ENCODE measurements at regions not wholly inside any gene's neighbourhood (a gene's known extent, or its start where the extent isn't known, plus 50 kb on each side); places are given as distances from the start of the nearest gene placed in this dataset.
"Not testable (repeated sequence)": the region's sequence is repeated elsewhere in the genome, so short reads cannot be mapped to it uniquely, and the experiment has no call there.

DNA sequence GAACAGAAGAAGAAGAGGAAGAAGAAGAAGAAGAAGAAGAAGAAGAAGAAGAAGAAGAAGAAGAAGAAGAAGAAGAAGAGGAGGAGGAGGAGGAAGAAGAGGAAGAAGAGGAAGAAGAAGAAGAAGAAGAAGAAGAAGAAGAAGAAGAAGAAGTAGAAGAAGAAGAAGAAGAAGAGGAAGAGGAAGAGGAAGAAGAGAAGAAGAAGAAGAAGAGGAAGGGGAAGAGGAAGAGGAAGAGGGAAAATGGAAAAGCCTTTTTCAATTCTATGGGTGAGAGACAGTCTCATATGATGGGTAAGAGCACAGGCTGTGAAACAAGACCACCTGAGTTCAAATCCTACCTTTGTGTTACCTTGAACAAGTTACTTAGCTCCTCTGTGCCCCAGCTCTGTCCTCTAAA, 111.9 kb upstream of the GRAMD1B start:
- TF ChIP-seq, protein P1, sequence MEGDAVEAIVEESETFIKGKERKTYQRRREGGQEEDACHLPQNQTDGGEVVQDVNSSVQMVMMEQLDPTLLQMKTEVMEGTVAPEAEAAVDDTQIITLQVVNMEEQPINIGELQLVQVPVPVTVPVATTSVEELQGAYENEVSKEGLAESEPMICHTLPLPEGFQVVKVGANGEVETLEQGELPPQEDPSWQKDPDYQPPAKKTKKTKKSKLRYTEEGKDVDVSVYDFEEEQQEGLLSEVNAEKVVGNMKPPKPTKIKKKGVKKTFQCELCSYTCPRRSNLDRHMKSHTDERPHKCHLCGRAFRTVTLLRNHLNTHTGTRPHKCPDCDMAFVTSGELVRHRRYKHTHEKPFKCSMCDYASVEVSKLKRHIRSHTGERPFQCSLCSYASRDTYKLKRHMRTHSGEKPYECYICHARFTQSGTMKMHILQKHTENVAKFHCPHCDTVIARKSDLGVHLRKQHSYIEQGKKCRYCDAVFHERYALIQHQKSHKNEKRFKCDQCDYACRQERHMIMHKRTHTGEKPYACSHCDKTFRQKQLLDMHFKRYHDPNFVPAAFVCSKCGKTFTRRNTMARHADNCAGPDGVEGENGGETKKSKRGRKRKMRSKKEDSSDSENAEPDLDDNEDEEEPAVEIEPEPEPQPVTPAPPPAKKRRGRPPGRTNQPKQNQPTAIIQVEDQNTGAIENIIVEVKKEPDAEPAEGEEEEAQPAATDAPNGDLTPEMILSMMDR (IDR thresholded peaks at IDR 0.05; ENCODE audit: low read length), result not testable (repeated sequence)
- TF ChIP-seq EZH2phosphoT487 (IDR thresholded peaks at IDR 0.05; ENCODE audit: low read length); EZH2 (optimal IDR thresholded peaks at IDR 0.05; ENCODE audit: low read depth, low read length): not testable (repeated sequence)

All from MM.1S (cell line).